HG03521 (cell line): ENCODE measurements at regions not wholly inside any gene's neighbourhood (a gene's known extent, or its start where the extent isn't known, plus 50 kb on each side); places are given as distances from the start of the nearest gene placed in this dataset.
"Not testable (repeated sequence)": the region's sequence is repeated elsewhere in the genome, so short reads cannot be mapped to it uniquely, and the experiment has no call there.

Source experiments
- ATAC-seq: cut with Tn5 transposase; IDR thresholded peaks from one replicate; pipeline ENCODE4 v1.9.1; 2021; ENCODE audit warnings: mild to moderate bottlenecking, moderate library complexity; ENCODE audit not compliant: unreplicated experiment

- ATAC-seq = no peak
Measured at GRCh38 chr15:70242951-70243685, 145.4 kb upstream of the TLE3 start.

- no peak for ATAC-seq
Measured at GRCh38 chr15:70241561-70242320, 144.0 kb upstream of the TLE3 start.

GRCh38 chr15:70240820-70241430 is 143.2 kb upstream of the TLE3 start:
- no peak for ATAC-seq

- peak; percentile 68 for ATAC-seq
Measured at GRCh38 chr15:70240082-70240481, 142.4 kb upstream of the TLE3 start.

- no peak for ATAC-seq
Measured at GRCh38 chr15:70238917-70239316, 141.2 kb upstream of the TLE3 start.

GRCh38 chr15:70237626-70238025 is 139.9 kb upstream of the TLE3 start:
- ATAC-seq = no peak

- ATAC-seq = no peak
Measured at GRCh38 chr15:70236341-70237086, 138.8 kb upstream of the TLE3 start.

GRCh38 chr15:70235347-70235746 is 137.6 kb upstream of the TLE3 start:
- no peak for ATAC-seq

- no peak for ATAC-seq
Measured at GRCh38 chr15:70234256-70234905, 136.7 kb upstream of the TLE3 start.

GRCh38 chr15:70231484-70231883 is 133.8 kb upstream of the TLE3 start:
- no peak for ATAC-seq

- ATAC-seq = not testable (repeated sequence)
Measured at GRCh38 chr15:70227918-70228317, 130.2 kb upstream of the TLE3 start.

GRCh38 chr15:70227147-70227546 is 129.4 kb upstream of the TLE3 start:
- ATAC-seq = no peak

GRCh38 chr15:70226337-70226980 is 128.7 kb upstream of the TLE3 start:
- ATAC-seq = no peak

- ATAC-seq = no peak
Measured at GRCh38 chr15:70225416-70225815, 127.7 kb upstream of the TLE3 start.

- no peak for ATAC-seq
Measured at GRCh38 chr15:70222606-70223005, 124.9 kb upstream of the TLE3 start.

- no peak for ATAC-seq
Measured at GRCh38 chr15:70220490-70221096, 122.9 kb upstream of the TLE3 start.

- no peak for ATAC-seq
Measured at GRCh38 chr15:70219966-70220365, 122.2 kb upstream of the TLE3 start.

GRCh38 chr15:70219256-70219895 is 121.7 kb upstream of the TLE3 start:
- no peak for ATAC-seq
